KOPT-K1 (cell line): ENCODE measurements at regions not wholly inside any gene's neighbourhood (a gene's known extent, or its start where the extent isn't known, plus 50 kb on each side); places are given as distances from the start of the nearest gene placed in this dataset.

Source experiments
- H3K27ac ChIP-seq: fragments of 200-600 bp; sonication (generic); 2 replicates; pipeline ENCODE4 v1.5.1; 2016; ENCODE audit warnings: antibody characterized with exemption, mild to moderate bottlenecking, low read depth, low read length; ENCODE audit not compliant: poor library complexity, severe bottlenecking
- H3K36me3 ChIP-seq: fragments of 200-600 bp; sonication (generic); 2 replicates; pipeline ENCODE4 v1.5.1; 2017; ENCODE audit warnings: antibody characterized with exemption, mild to moderate bottlenecking, low read length, moderate library complexity; ENCODE audit not compliant: insufficient read depth
- H3K9me3 ChIP-seq: fragments of 200-600 bp; sonication (generic); 2 replicates; pipeline ENCODE4 v1.5.1; 2017; ENCODE audit warnings: antibody characterized with exemption, low read length, mild to moderate bottlenecking; ENCODE audit not compliant: insufficient read depth, poor library complexity, severe bottlenecking

DNA sequence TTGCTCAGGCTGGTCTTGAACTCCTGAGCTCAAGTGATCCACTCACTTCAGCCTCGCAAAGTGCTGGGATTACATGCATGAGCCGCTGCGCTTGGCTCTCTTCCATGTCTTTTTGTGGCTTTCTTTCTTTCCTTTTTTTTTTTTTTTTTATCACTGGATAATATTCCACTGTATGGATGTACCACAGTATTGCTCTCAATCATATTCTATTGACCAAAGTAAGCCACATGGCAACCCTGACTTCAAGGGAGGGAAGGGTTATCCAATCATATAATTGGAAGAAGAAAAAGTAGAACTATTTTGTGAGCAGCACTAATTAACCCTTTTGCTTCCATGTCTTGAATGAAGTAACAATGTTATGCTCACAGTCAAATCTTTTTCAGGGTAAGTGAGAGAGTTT lies 307.0 kb upstream of the RASGRP1 start:
- Histone ChIP-seq H3K9me3 (no peaks in the 10 kb centered on the region), H3K36me3 (no peaks in the 10 kb centered on the region), H3K27ac (no peak overlapping the region)

GRCh38 chr15:38872732-38873131 lies 308.1 kb upstream of the RASGRP1 start:
- no peaks in the 10 kb centered on the region for H3K9me3 ChIP-seq
- H3K27ac ChIP-seq = no peak overlapping the region
- H3K36me3 ChIP-seq = no peaks in the 10 kb centered on the region

DNA sequence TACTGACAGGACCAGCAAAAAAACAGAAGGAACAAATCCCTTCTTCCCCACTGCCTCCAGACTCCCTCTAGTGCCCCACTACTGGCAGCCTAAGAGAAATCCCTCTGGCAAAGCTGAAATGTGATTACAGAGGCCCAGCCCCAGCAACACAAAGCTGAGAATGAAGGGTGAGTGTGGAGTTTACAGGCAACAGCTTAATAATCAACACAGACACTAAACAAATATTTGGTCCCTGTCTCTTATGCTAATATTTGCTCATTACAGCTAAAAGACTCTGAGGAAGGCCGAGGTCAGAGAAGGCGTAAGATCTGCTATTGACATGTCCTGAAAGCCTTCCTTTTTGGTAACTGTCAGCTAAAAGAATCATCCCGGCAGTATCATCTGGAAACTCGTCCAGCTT lies 308.5 kb upstream of the RASGRP1 start:
- H3K36me3 ChIP-seq = no peaks in the 10 kb centered on the region
- H3K9me3 ChIP-seq = no peaks in the 10 kb centered on the region
- H3K27ac ChIP-seq = no peak overlapping the region

- H3K9me3 ChIP-seq = no peaks in the 10 kb centered on the region
- H3K27ac ChIP-seq = no peak overlapping the region
- no peaks in the 10 kb centered on the region for H3K36me3 ChIP-seq
These were observed 309.9 kb upstream of the RASGRP1 start for GRCh38 chr15:38874464-38874863.

GRCh38 chr15:38876211-38876610 lies 311.6 kb upstream of the RASGRP1 start:
- Histone ChIP-seq H3K9me3 (no peaks in the 10 kb centered on the region), H3K36me3 (no peaks in the 10 kb centered on the region), H3K27ac (no peak overlapping the region)

- H3K36me3 ChIP-seq = no peaks in the 10 kb centered on the region
- H3K9me3 ChIP-seq = no peaks in the 10 kb centered on the region
- H3K27ac ChIP-seq = no peak overlapping the region
These were observed 312.0 kb upstream of the RASGRP1 start for GRCh38 chr15:38876621-38877020.

- no peaks in the 10 kb centered on the region for H3K36me3 ChIP-seq
- no peaks in the 10 kb centered on the region for H3K9me3 ChIP-seq
- no peak overlapping the region for H3K27ac ChIP-seq
These were observed 312.9 kb upstream of the RASGRP1 start for GRCh38 chr15:38877471-38877870.

DNA sequence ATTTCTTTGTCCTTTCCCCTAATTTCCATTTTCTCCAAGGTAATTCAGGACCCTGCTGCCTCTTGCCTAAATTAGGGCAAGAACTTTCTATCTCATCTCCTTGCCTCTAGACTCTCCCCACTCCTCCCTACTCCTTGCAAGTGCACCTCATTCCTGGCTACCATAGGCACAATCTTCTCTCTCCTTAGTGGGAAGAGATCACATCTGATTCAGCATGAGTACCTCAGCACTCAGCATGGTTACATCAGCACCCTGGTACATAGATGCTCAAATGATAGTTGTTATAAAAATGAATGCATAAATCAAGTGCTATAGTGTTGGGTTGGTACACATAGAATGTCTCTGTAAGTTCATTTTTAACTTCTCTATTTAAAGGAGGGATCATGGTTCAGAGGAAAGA lies 313.4 kb upstream of the RASGRP1 start:
- H3K9me3 ChIP-seq = no peaks in the 10 kb centered on the region
- no peaks in the 10 kb centered on the region for H3K36me3 ChIP-seq
- H3K27ac ChIP-seq = no peak overlapping the region

DNA sequence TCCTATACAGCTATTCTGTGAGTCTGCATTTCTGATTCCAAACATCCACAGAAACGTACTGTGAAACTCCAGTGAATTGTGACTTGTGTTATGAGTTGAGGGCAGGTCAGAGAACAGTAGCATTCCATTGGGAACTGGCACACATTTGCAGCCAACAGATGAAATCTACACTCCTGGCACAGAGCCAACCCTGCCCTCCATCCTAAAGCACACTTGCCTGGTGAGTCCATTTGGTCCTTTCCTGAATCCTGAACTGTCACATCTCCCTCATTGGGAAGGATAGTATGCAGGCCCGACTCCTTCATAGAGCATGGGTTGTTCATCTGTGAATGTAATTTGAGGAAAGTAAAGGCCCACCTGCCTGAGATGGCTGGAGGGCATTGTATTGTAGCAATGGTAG lies 314.3 kb upstream of the RASGRP1 start:
- no peaks in the 10 kb centered on the region for H3K36me3 ChIP-seq
- no peak overlapping the region for H3K27ac ChIP-seq

GRCh38 chr15:38879909-38880471 lies 315.4 kb upstream of the RASGRP1 start:
- H3K27ac ChIP-seq = no peak overlapping the region
- no peaks in the 10 kb centered on the region for H3K9me3 ChIP-seq
- H3K36me3 ChIP-seq = no peaks in the 10 kb centered on the region

More for the DNA sequence above, 314.3 kb upstream of the RASGRP1 start:
- H3K9me3 ChIP-seq = no peaks in the 10 kb centered on the region

DNA sequence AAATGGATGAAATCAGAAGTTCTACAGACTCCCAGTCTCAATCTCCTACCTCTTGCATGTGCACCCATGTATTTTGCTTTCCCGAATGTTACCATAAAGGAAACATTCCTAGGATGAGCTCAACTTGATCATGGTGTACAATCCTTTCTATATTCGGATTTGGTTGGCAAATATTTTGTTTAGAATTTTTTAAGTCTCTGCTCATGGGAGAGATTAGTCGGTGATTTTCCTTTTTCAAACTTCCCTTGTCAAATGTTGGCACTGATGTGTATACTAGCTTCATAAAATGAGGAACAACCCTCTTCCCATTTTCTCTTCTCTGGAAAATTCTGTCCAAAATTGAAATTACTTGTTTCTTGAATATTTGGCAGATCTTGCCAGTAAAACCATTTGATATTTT lies 317.6 kb upstream of the RASGRP1 start:
- H3K9me3 ChIP-seq = no peaks in the 10 kb centered on the region
- no peak overlapping the region for H3K27ac ChIP-seq
- H3K36me3 ChIP-seq = no peaks in the 10 kb centered on the region

DNA sequence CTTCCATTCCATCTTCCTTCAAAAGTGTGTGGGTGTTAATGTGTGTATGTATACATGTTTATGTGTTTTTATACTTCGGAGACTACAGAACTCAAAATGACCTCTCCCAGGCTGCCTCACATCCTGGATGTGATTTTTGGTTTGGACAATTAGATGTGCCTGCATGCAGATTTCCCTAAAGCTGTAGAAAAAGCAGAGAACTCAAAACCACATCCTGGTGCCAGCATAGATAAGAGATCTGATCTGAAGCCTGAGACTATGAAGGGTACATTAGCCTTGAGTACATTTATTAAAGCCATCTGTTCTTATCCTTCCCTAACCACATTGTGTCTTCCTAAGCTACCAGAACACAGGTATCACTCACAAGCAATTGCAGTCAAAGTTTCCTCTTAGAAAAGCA lies 319.4 kb upstream of the RASGRP1 start:
- Histone ChIP-seq H3K27ac (no peak overlapping the region), H3K9me3 (no peaks in the 10 kb centered on the region), H3K36me3 (no peaks in the 10 kb centered on the region)

- no peaks in the 10 kb centered on the region for H3K9me3 ChIP-seq
- no peak overlapping the region for H3K27ac ChIP-seq
- no peaks in the 10 kb centered on the region for H3K36me3 ChIP-seq
These were observed 320.4 kb upstream of the RASGRP1 start for GRCh38 chr15:38885001-38885400.

DNA sequence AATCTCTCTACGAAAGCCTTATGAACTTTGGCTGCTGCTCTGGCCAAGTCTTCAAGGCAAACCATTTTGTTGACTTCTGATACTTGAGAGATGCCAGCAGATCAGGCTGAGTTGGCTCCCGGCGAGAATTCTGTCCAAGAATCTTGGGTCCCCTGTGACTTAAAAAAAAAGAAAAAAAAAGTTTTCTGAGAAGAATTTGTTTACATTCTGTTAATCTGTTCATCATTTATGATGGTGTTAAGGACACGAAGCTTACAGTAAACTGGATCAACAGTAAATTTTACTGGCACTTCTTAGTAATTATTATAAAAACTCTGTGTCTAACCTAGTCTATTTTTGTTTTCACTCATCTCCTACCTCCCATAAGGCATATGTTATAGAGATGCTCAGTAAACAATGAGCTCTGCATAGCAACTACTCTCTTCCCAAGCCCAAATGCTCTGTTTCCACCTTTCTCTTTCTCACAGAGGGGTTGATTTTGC lies 320.9 kb upstream of the RASGRP1 start:
- no peak overlapping the region for H3K27ac ChIP-seq

DNA sequence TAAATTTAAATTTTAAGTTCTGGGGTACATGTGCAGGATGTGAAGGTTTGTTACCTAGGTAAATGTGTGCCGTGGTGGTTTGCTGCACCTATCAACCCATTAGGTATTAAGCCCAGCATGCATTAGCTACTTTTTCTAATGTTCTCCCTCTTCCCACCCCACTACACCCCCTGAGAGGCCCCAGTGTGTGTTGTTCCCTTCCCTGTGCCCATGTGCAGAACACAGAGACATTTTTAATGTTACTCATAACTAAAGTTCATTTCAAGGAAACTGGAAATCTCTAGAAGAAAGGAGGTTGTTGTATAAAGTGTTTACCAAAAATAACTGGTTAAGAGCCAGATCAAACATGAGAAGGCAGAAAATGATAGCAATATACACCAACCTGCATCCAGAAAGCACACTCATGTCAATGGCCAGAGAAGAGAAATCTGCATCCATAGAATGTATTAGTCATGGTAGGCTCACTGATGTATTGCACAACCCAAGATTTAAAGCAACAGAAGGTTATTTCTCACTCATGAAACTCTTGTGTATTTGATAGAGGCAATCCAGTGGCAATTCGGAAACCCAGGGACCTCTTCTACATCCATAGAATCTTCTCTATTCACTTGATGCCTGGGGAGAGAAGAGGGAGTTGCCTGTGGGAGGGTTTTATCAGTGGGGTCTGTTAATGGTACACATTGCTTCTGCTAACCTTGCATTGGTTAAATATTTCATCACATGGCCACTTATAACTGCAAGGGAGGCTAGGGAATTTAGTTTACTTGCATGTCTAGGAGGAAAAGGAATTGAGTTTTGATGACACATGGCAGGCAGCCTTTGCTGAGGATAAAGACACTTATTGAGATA lies 321.9 kb upstream of the RASGRP1 start:
- no peaks in the 10 kb centered on the region for H3K9me3 ChIP-seq
- H3K27ac ChIP-seq = no peak overlapping the region
- H3K36me3 ChIP-seq = no peaks in the 10 kb centered on the region

More for the DNA sequence above, 320.9 kb upstream of the RASGRP1 start:
- H3K36me3 ChIP-seq = no peaks in the 10 kb centered on the region
- no peaks in the 10 kb centered on the region for H3K9me3 ChIP-seq
